ENCODE measurements at regions not wholly inside any gene's neighbourhood (a gene's known extent, or its start where the extent isn't known, plus 50 kb on each side); places are given as distances from the start of the nearest gene placed in this dataset.

GRCh38 chr7:109386959-109387358 is 817.3 kb downstream of the DNAJB9 start:
- no CpG with 5 or more reads among the region's 2 CpGs for WGBS, 2 experiments (ENCODE audit: extremely low coverage in 2 of 2, insufficient read length in 1 of 2)
- no TSS peak for BruUV-seq (replicated peaks)
- no peak overlapping the region for H3K4me2 ChIP-seq (ENCODE audit: low read depth, low read length)
- no peak overlapping the region for H2AFZ ChIP-seq (replicated peaks; ENCODE audit: low read length, poor library complexity)
- H2BK120ac ChIP-seq (ENCODE audit: low read depth, low read length), result no peak overlapping the region
- no peak overlapping the region for H4K91ac ChIP-seq (ENCODE audit: insufficient read depth, low read depth, low read length)
- no peak overlapping the region for H2BK15ac ChIP-seq (ENCODE audit: low read depth, low read length)
- no peak overlapping the region for H2AK9ac ChIP-seq (replicated peaks; ENCODE audit: low read depth, low read length, poor library complexity)
- intact Hi-C loops (cut with micrococcal nuclease) (no loop called here), in situ Hi-C loops (cut with MboI; ENCODE audit: low sequenced_read_pairs) (no loop called here), dilution Hi-C loops (cut with HindIII; ENCODE audit: low sequenced_read_pairs, unreplicated experiment) (no loop called here)
- no peaks in the 10 kb centered on the region for H4K20me1 ChIP-seq (ENCODE audit: insufficient read depth, low read length)
- H3K4me1 ChIP-seq (ENCODE audit: control insufficient read depth, insufficient read depth, low read length), result no peaks in the 10 kb centered on the region
- TF ChIP-seq BHLHE40 (IDR thresholded peaks at IDR 0.05; ENCODE audit: low read depth, low read length) (no peak), RAD21 (IDR thresholded peaks at IDR 0.05; ENCODE audit: low read length) (no peak), FOS (IDR thresholded peaks at IDR 0.05; ENCODE audit: low read depth, low read length) (no peak), SMC3 (IDR thresholded peaks at IDR 0.05; ENCODE audit: low read depth, low read length) (no peak), RCOR1 (IDR thresholded peaks at IDR 0.05; ENCODE audit: insufficient replicate concordance, low read length) (no peak)
- TF ChIP-seq, protein P1, sequence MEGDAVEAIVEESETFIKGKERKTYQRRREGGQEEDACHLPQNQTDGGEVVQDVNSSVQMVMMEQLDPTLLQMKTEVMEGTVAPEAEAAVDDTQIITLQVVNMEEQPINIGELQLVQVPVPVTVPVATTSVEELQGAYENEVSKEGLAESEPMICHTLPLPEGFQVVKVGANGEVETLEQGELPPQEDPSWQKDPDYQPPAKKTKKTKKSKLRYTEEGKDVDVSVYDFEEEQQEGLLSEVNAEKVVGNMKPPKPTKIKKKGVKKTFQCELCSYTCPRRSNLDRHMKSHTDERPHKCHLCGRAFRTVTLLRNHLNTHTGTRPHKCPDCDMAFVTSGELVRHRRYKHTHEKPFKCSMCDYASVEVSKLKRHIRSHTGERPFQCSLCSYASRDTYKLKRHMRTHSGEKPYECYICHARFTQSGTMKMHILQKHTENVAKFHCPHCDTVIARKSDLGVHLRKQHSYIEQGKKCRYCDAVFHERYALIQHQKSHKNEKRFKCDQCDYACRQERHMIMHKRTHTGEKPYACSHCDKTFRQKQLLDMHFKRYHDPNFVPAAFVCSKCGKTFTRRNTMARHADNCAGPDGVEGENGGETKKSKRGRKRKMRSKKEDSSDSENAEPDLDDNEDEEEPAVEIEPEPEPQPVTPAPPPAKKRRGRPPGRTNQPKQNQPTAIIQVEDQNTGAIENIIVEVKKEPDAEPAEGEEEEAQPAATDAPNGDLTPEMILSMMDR (conservative IDR thresholded peaks at IDR 0.05; ENCODE audit: low read depth, low read length), result no peak
- H3K9me1 ChIP-seq (ENCODE audit: insufficient read depth, low read length), result no peaks in the 10 kb centered on the region
- H3K4ac ChIP-seq (ENCODE audit: low read depth, low read length), result no peak overlapping the region
- no peaks in the 10 kb centered on the region for H3K79me1 ChIP-seq (ENCODE audit: low read depth in 1 of 2, low read length in 2 of 2)
- no peak overlapping the region for H2AK5ac ChIP-seq (ENCODE audit: low read depth, low read length)
- no peak overlapping the region for H4K5ac ChIP-seq (ENCODE audit: low read depth, low read length)
- H3K27ac ChIP-seq (ENCODE audit: insufficient read depth, low read length), result no peak overlapping the region
- no peak overlapping the region for H3K9ac ChIP-seq (ENCODE audit: low read depth, low read length)
- H2BK20ac ChIP-seq (ENCODE audit: low read depth, low read length), result no peak overlapping the region
- no peak for DNase-seq
- POLR2A ChIA-PET (ENCODE audit: unreplicated experiment), result no interaction called here
- no peak overlapping the region for H3K23ac ChIP-seq (ENCODE audit: low read depth, low read length)
- no peaks in the 10 kb centered on the region for H3K36me3 ChIP-seq (ENCODE audit: control insufficient read depth, insufficient read depth, low read length)
- H3K18ac ChIP-seq (ENCODE audit: low read depth, low read length), result no peak overlapping the region
- H3K27me3 ChIP-seq (ENCODE audit: control insufficient read depth, insufficient read depth, low read length), result no peaks in the 10 kb centered on the region
- no peak for ATAC-seq (ENCODE audit: low read depth)
- H3K4me3 ChIP-seq (ENCODE audit: insufficient read depth, low read depth, low read length), result no peak overlapping the region
- H2BK5ac ChIP-seq (ENCODE audit: low read depth, low read length, poor library complexity, severe bottlenecking), result no peak overlapping the region
- no peak overlapping the region for H3K14ac ChIP-seq (replicated peaks; ENCODE audit: low read depth, low read length)
- H3K56ac ChIP-seq (ENCODE audit: extremely low read depth, insufficient read depth, low read length), result no peak overlapping the region
- CTCF ChIA-PET, result no interaction called here
- H4K8ac ChIP-seq (ENCODE audit: low read depth in 2 of 2, low read length in 2 of 2), result no peak overlapping the region
- H3K9me3 ChIP-seq (ENCODE audit: control insufficient read depth, insufficient read depth, low read length), result peaks cover 7% of the 10 kb centered on the region
